ENCODE measurements at regions not wholly inside any gene's neighbourhood (a gene's known extent, or its start where the extent isn't known, plus 50 kb on each side); places are given as distances from the start of the nearest gene placed in this dataset.

- H3K27me3 ChIP-seq: no peaks in the 10 kb centered on the region
- no peaks in the 10 kb centered on the region for H3K9me3 ChIP-seq
- intact Hi-C loops (cut with DNase I): no loop called here
- H3K36me3 ChIP-seq: no peaks in the 10 kb centered on the region
- DNase-seq: no peak
- no peak overlapping the region for H3K27ac ChIP-seq
- no peak overlapping the region for H3K4me3 ChIP-seq
- no peaks in the 10 kb centered on the region for H3K4me1 ChIP-seq (ENCODE audit: insufficient read depth)
- WGBS, 3 donors: 55 to 62% (median 59%) methylated on average over 5 of the region's 5 CpGs
- no peak for TF ChIP-seq POLR2A (IDR thresholded peaks at IDR 0.05)
- TF ChIP-seq EP300 (IDR thresholded peaks at IDR 0.05): no peak
- no peak for TF ChIP-seq CTCF (IDR thresholded peaks at IDR 0.05)
These were observed 70.5 kb downstream of the PYDC2 start for GRCh38 chr3:191531434-191531972.

- Histone ChIP-seq H3K4me3 (no peak overlapping the region), H3K9me3 (no peaks in the 10 kb centered on the region), H3K36me3 (no peaks in the 10 kb centered on the region), H3K4me1 (ENCODE audit: insufficient read depth) (no peaks in the 10 kb centered on the region), H3K27me3 (no peaks in the 10 kb centered on the region), H3K27ac (no peak overlapping the region)
- no peak for TF ChIP-seq EP300 (IDR thresholded peaks at IDR 0.05)
- TF ChIP-seq POLR2A (IDR thresholded peaks at IDR 0.05): no peak
- no peak for TF ChIP-seq CTCF (IDR thresholded peaks at IDR 0.05)
- 75 to 87% (median 86%) methylated on average over 1 of the region's 1 CpG for WGBS, 3 donors
- intact Hi-C loops (cut with DNase I): no loop called here
- DNase-seq: no peak
These were observed 82.1 kb downstream of the PYDC2 start for GRCh38 chr3:191543018-191543417.

- no peak for TF ChIP-seq EP300 (IDR thresholded peaks at IDR 0.05)
- no peak for TF ChIP-seq CTCF (IDR thresholded peaks at IDR 0.05)
- no peak for TF ChIP-seq POLR2A (IDR thresholded peaks at IDR 0.05)
- WGBS, 3 donors: 70 to 81% (median 80%) methylated on average over 4 of the region's 4 CpGs
These were observed 82.9 kb downstream of the PYDC2 start for GRCh38 chr3:191543897-191544296.

GRCh38 chr3:191549357-191549756 is 88.4 kb downstream of the PYDC2 start:
- DNase-seq: no peak

More at GRCh38 chr3:191543897-191544296, 82.9 kb downstream of the PYDC2 start:
- no peak for DNase-seq
- Histone ChIP-seq H3K9me3 (no peaks in the 10 kb centered on the region), H3K27ac (no peak overlapping the region), H3K27me3 (no peaks in the 10 kb centered on the region), H3K4me3 (no peak overlapping the region), H3K36me3 (no peaks in the 10 kb centered on the region), H3K4me1 (ENCODE audit: insufficient read depth) (no peaks in the 10 kb centered on the region)
- intact Hi-C loops (cut with DNase I): no loop called here

More at GRCh38 chr3:191549357-191549756, 88.4 kb downstream of the PYDC2 start:
- WGBS, 3 donors: 47 to 72% (median 71%) methylated on average over 1 of the region's 1 CpG
- H3K36me3 ChIP-seq: no peaks in the 10 kb centered on the region
- intact Hi-C loops (cut with DNase I): no loop called here
- H3K27me3 ChIP-seq: no peaks in the 10 kb centered on the region
- H3K27ac ChIP-seq: no peak overlapping the region
- H3K4me1 ChIP-seq (ENCODE audit: insufficient read depth): no peaks in the 10 kb centered on the region
- no peaks in the 10 kb centered on the region for H3K9me3 ChIP-seq
- H3K4me3 ChIP-seq: no peak overlapping the region
- no peak for TF ChIP-seq POLR2A (IDR thresholded peaks at IDR 0.05)
- no peak for TF ChIP-seq EP300 (IDR thresholded peaks at IDR 0.05)
- no peak for TF ChIP-seq CTCF (IDR thresholded peaks at IDR 0.05)

Data from ovary (tissue), 7 donors.